AG09309 (cell line): ENCODE measurements at regions not wholly inside any gene's neighbourhood (a gene's known extent, or its start where the extent isn't known, plus 50 kb on each side); places are given as distances from the start of the nearest gene placed in this dataset.

Experiments
- DNase-seq: peaks from one replicate; pipeline ENCODE4 v3.0.0-alpha.2; 2010; ENCODE audit warnings: low read depth
- H3K4me3 ChIP-seq: 2 replicates; pipeline ENCODE4 v1.5.1; 2011; ENCODE audit warnings: mild to moderate bottlenecking, low read depth, low read length, moderate library complexity; ENCODE audit not compliant: control insufficient read depth
- CTCF ChIP-seq: IDR thresholded peaks from 2 replicates; pipeline ENCODE4 v1.5.1; 2011; ENCODE audit warnings: mild to moderate bottlenecking, low read depth, low read length, inconsistent platforms; ENCODE audit not compliant: insufficient read depth, control insufficient read depth; ENCODE audit errors: missing control alignments

DNA sequence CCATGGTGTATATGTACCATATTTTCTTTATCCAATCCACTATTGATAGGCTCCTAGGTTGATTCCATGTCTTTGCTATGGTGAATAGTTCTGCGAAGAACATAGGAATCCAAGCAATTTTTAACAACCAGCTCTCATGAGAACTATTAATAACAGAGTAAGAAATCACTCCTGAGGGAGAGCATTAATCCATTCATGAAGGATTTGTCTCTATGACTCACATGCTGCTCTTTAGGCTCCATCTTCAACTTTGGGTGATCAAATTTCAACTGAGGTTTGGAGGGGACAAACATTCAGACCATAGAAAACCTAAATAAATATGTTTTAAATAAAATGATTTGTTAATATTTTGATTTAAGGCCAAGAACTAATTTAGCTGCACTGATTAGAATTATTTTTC lies 147.4 kb downstream of the NSUN3 start:
- no peak for TF ChIP-seq CTCF
- no peak overlapping the region for H3K4me3 ChIP-seq
- no peak for DNase-seq

- H3K4me3 ChIP-seq = no peak overlapping the region
- TF ChIP-seq CTCF = no peak
- DNase-seq = no peak
Observed at GRCh38 chr3:94217406-94217805, 154.5 kb downstream of the NSUN3 start.

- H3K4me3 ChIP-seq = no peak overlapping the region
- TF ChIP-seq CTCF = no peak
- DNase-seq = no peak
Observed at GRCh38 chr3:94220426-94220825, 157.6 kb downstream of the NSUN3 start.

DNA sequence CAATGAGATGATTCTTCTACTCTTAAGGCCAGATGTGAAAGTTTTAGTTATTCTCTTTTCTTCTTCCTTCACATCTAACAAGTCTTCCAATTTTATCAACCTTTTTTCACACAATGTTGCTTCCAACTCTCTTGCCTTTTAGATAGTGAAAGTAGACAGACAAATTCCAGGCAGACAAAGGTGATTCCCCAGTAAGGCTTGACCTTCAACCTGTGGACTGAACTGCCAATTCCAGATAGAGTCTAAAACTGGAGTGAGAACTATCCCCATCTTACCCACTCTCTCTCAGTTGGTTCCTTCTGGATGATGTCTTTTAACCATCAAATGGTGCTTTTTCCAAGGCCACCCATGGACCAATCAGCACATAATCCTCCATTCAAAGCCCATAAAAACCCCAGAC lies 159.0 kb downstream of the NSUN3 start:
- no peak for TF ChIP-seq CTCF
- no peak overlapping the region for H3K4me3 ChIP-seq
- DNase-seq = no peak

DNA sequence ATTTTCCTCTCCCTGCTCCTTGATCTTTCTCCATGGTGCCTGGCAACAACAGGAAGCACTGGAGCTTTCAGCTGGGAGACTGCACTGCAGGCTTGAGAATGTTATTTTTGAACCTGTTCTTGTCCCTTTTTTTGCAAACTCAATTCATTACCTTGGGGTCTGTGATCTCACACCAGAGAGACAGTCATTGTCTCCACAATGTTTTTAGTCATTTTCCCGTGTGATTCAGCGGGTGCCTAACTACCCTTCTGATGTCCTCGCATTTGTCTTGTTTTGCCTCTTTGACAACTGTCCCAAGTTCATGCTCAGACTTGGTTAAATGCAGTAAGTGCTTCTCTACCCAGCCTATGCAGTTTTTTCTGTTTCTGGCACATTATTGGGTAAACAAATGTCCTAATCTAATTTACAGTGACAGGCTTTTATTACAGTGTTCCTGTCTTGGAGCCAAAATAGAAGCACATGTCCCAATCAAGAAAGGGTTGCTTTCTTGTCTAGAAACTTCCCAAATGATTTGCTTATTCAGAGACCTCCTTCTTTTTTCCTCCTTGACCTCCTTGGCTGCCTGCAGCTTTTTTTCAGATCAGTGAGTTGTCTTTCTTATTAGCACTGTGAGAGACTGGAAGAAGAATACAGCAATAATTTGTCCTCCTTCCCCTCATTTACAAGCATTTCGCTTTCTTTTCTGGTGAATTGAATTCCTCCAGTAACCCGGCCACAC lies 162.4 kb downstream of the NSUN3 start:
- no peak for TF ChIP-seq CTCF
- no peak for DNase-seq
- H3K4me3 ChIP-seq = no peak overlapping the region

DNA sequence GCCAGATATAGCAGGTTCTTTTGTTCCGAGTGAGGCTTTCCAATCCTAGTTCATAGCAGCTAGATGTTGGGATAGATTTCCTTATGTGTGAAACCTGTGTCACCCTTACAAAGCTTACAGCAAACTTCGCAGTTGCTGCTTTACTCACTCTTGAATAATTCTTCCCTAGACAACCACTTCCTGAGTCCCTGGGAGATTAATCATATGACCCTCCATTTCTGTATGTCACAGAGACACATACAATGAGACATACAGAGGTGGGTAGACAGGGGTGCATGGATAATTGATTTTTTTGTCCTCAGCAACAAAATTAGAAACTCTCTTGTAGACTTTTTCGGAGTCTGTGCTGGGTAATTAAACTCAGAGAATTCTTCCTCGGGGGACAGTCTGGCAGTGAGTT lies 163.2 kb downstream of the NSUN3 start:
- no peak for DNase-seq
- no peak overlapping the region for H3K4me3 ChIP-seq
- no peak for TF ChIP-seq CTCF
